ENCODE measurements at regions not wholly inside any gene's neighbourhood (a gene's known extent, or its start where the extent isn't known, plus 50 kb on each side); places are given as distances from the start of the nearest gene placed in this dataset.

GRCh38 chr5:133847886-133848285, 120.5 kb downstream of the C5orf15 start:
- no peak for DNase-seq (ENCODE audit: low spot score)
- H3K4me3 ChIP-seq, result no peak overlapping the region
- intact Hi-C loops (cut with DNase I), result no loop called here
- 86% methylated on average over 5 of the region's 5 CpGs for WGBS
- H3K36me3 ChIP-seq, result no peaks in the 10 kb centered on the region
- no peak overlapping the region for H3K27ac ChIP-seq
- no peaks in the 10 kb centered on the region for H3K27me3 ChIP-seq (replicated peaks; ENCODE audit: insufficient read depth)
- no peaks in the 10 kb centered on the region for H3K4me1 ChIP-seq (replicated peaks)
- H3K9me3 ChIP-seq, result no peaks in the 10 kb centered on the region
- no peak for TF ChIP-seq POLR2A (IDR thresholded peaks at IDR 0.05)
- no peak for TF ChIP-seq POLR2AphosphoS5 (IDR thresholded peaks at IDR 0.05)
- no peak for TF ChIP-seq CTCF (IDR thresholded peaks at IDR 0.05)

GRCh38 chr5:133847301-133847700, 121.1 kb downstream of the C5orf15 start:
- TF ChIP-seq POLR2A (IDR thresholded peaks at IDR 0.05), result no peak
- no peak for TF ChIP-seq POLR2AphosphoS5 (IDR thresholded peaks at IDR 0.05)
- no peak for TF ChIP-seq CTCF (IDR thresholded peaks at IDR 0.05)
- no peak for DNase-seq (ENCODE audit: low spot score)
- 95% methylated on average over 6 of the region's 6 CpGs for WGBS

GRCh38 chr5:133846478-133847226, 121.8 kb downstream of the C5orf15 start:
- Histone ChIP-seq H3K4me1 (replicated peaks) (no peaks in the 10 kb centered on the region), H3K36me3 (no peaks in the 10 kb centered on the region), H3K27ac (no peak overlapping the region), H3K9me3 (no peaks in the 10 kb centered on the region), H3K4me3 (no peak overlapping the region), H3K27me3 (replicated peaks; ENCODE audit: insufficient read depth) (no peaks in the 10 kb centered on the region)
- TF ChIP-seq POLR2AphosphoS5 (IDR thresholded peaks at IDR 0.05) (no peak), CTCF (IDR thresholded peaks at IDR 0.05) (no peak), POLR2A (IDR thresholded peaks at IDR 0.05) (no peak)
- intact Hi-C loops (cut with DNase I), result no loop called here
- WGBS, result 79% methylated on average over 8 of the region's 8 CpGs
- no peak for DNase-seq (ENCODE audit: low spot score)

More at GRCh38 chr5:133847301-133847700, 121.1 kb downstream of the C5orf15 start:
- intact Hi-C loops (cut with DNase I), result no loop called here
- H3K4me3 ChIP-seq, result no peak overlapping the region
- no peaks in the 10 kb centered on the region for H3K27me3 ChIP-seq (replicated peaks; ENCODE audit: insufficient read depth)
- H3K4me1 ChIP-seq (replicated peaks), result no peaks in the 10 kb centered on the region
- no peaks in the 10 kb centered on the region for H3K36me3 ChIP-seq
- no peak overlapping the region for H3K27ac ChIP-seq
- H3K9me3 ChIP-seq, result no peaks in the 10 kb centered on the region

- H3K9me3 ChIP-seq, result no peaks in the 10 kb centered on the region
- 93% methylated on average over 2 of the region's 2 CpGs for WGBS
- TF ChIP-seq POLR2A (IDR thresholded peaks at IDR 0.05), result no peak
- no peak for TF ChIP-seq CTCF (IDR thresholded peaks at IDR 0.05)
- TF ChIP-seq POLR2AphosphoS5 (IDR thresholded peaks at IDR 0.05), result no peak
- H3K4me1 ChIP-seq (replicated peaks), result peaks cover 3% of the 10 kb centered on the region
- intact Hi-C loops (cut with DNase I), result no loop called here
- no peak overlapping the region for H3K27ac ChIP-seq
- DNase-seq (ENCODE audit: low spot score), result no peak
- no peaks in the 10 kb centered on the region for H3K36me3 ChIP-seq
- no peak overlapping the region for H3K4me3 ChIP-seq
- no peaks in the 10 kb centered on the region for H3K27me3 ChIP-seq (replicated peaks; ENCODE audit: insufficient read depth)
Measured at GRCh38 chr5:133845271-133845670, 123.2 kb downstream of the C5orf15 start.

GRCh38 chr5:133844836-133845235, 123.6 kb downstream of the C5orf15 start:
- Histone ChIP-seq H3K27ac (no peak overlapping the region), H3K9me3 (no peaks in the 10 kb centered on the region), H3K4me3 (no peak overlapping the region), H3K4me1 (replicated peaks) (peaks cover 4% of the 10 kb centered on the region), H3K27me3 (replicated peaks; ENCODE audit: insufficient read depth) (no peaks in the 10 kb centered on the region), H3K36me3 (no peaks in the 10 kb centered on the region)
- intact Hi-C loops (cut with DNase I), result no loop called here
- DNase-seq (ENCODE audit: low spot score), result no peak
- 57% methylated on average over 7 of the region's 8 CpGs for WGBS
- no peak for TF ChIP-seq POLR2A (IDR thresholded peaks at IDR 0.05)
- TF ChIP-seq POLR2AphosphoS5 (IDR thresholded peaks at IDR 0.05), result no peak
- no peak for TF ChIP-seq CTCF (IDR thresholded peaks at IDR 0.05)

All from prostate gland (tissue), 2 donors.